H1 (cell line): ENCODE measurements at regions not wholly inside any gene's neighbourhood (a gene's known extent, or its start where the extent isn't known, plus 50 kb on each side); places are given as distances from the start of the nearest gene placed in this dataset.

Experiments
- CTCF ChIA-PET: fragments of 300-600 bp; sonication (Branson Sonifier 250); formaldehyde crosslinking; loops from one replicate; lab custom pipeline; 2021; ENCODE audit not compliant: partially characterized antibody; lab: Charles Lee
- POLR2A ChIA-PET: fragments of 300-600 bp; sonication (Branson Sonifier 250); formaldehyde crosslinking; loops from one replicate; lab custom pipeline; 2021; ENCODE audit warnings: inconsistent platforms; ENCODE audit not compliant: partially characterized antibody; lab: Charles Lee
- DNase-seq, 2 experiments: peaks; one replicate each; pipeline versions ENCODE4 v3.0.0 to v3.0.0-alpha.2; 2010 to 2022; ENCODE audit warnings: low spot score in 2 of 2, low read depth in 1 of 2, mixed read lengths in 1 of 2
- FAIRE-seq: peaks from 2 replicates; lab custom pipeline; 2011; peaks lifted over from hg19 to GRCh38; lab: Jason Lieb, UNC
- H2AFZ ChIP-seq: 2 replicates; pipeline ENCODE4 v1.8.1; 2012; ENCODE audit warnings: low read length, inconsistent platforms
- H2AK5ac ChIP-seq: 2 replicates; pipeline ENCODE4 v1.6.1; 2013; ENCODE audit warnings: low read depth, low read length
- H2BK120ac ChIP-seq: replicated peaks from 2 replicates; pipeline ENCODE3; 2013; ENCODE audit warnings: low read depth, low read length, inconsistent platforms
- H2BK12ac ChIP-seq: 2 replicates; pipeline ENCODE4 v1.6.1; 2013; ENCODE audit warnings: low read depth, low read length
- H2BK15ac ChIP-seq: 2 replicates; pipeline ENCODE4 v1.6.1; 2013; ENCODE audit warnings: low read length
- H2BK20ac ChIP-seq: 2 replicates; pipeline ENCODE4 v1.6.1; 2013; ENCODE audit warnings: low read length
- H2BK5ac ChIP-seq: 2 replicates; pipeline ENCODE4 v1.6.1; 2013; ENCODE audit warnings: low read depth, low read length
- H3K14ac ChIP-seq: 2 replicates; pipeline ENCODE4 v1.6.1; 2013; ENCODE audit warnings: inconsistent platforms; ENCODE audit not compliant: insufficient read length
- H3K18ac ChIP-seq: 2 replicates; pipeline ENCODE4 v1.6.1; 2013; ENCODE audit warnings: low read length; ENCODE audit errors: extremely low read depth
- H3K23ac ChIP-seq: 2 replicates; pipeline ENCODE4 v1.6.1; 2013; ENCODE audit warnings: inconsistent platforms; ENCODE audit not compliant: insufficient read length
- H3K23me2 ChIP-seq: 2 replicates; pipeline ENCODE4 v1.6.1; 2013; ENCODE audit warnings: low read depth, low read length
- H3K27ac ChIP-seq: 2 replicates; pipeline ENCODE4 v1.6.1; 2011; ENCODE audit warnings: low read depth, low read length, inconsistent platforms
- H3K27me3 ChIP-seq, 4 experiments: replicated peaks in 1 of 4; 1 replicate in 1 of 4; 2 replicates in 3 of 4; pipeline versions ENCODE4 v1.6.1 to v1.8.1; 2011 to 2013; ENCODE audit warnings: low read length in 3 of 4, mild to moderate bottlenecking in 3 of 4, inconsistent platforms in 2 of 4, mixed read lengths in 2 of 4, moderate library complexity in 1 of 4; ENCODE audit not compliant: control insufficient read depth in 3 of 4, insufficient read depth in 3 of 4; ENCODE audit errors: extremely low read depth in 1 of 4
- H3K36me3 ChIP-seq, 4 experiments: 2 replicates each; pipeline versions ENCODE4 v1.6.1 to v1.8.1; 2011 to 2013; ENCODE audit warnings: mild to moderate bottlenecking in 4 of 4, low read length in 3 of 4, moderate library complexity in 2 of 4, control low read depth in 1 of 4, inconsistent platforms in 1 of 4; ENCODE audit not compliant: insufficient read depth in 4 of 4, control insufficient read depth in 2 of 4
- H3K4ac ChIP-seq: replicated peaks from 2 replicates; pipeline ENCODE3; 2013; ENCODE audit warnings: low read length, low read depth, mixed read lengths, inconsistent platforms; ENCODE audit not compliant: insufficient read length
- H3K4me1 ChIP-seq, 4 experiments: replicated peaks in 1 of 4; 1 replicate in 1 of 4; 2 replicates in 3 of 4; pipeline versions ENCODE4 v1.6.1 to v1.8.1; 2011 to 2013; ENCODE audit warnings: low read length in 3 of 4, inconsistent platforms in 2 of 4, mixed read lengths in 1 of 4; ENCODE audit not compliant: insufficient read depth in 4 of 4, control insufficient read depth in 3 of 4
- H3K4me2 ChIP-seq, 2 experiments: 2 replicates each; pipeline versions ENCODE4 v1.6.1 to v1.8.1; 2011 to 2013; ENCODE audit warnings: low read depth in 2 of 2, low read length in 2 of 2, control low read depth in 1 of 2, inconsistent platforms in 1 of 2, mild to moderate bottlenecking in 1 of 2; ENCODE audit not compliant: insufficient read depth in 1 of 2
- H3K4me3 ChIP-seq, 4 experiments: fragments of 200-600, 300-600 bp in 1 of 4; sonication (generic), shearing (Covaris generic), sonication (Bioruptor Twin) in 1 of 4; 2 replicates each; pipeline versions ENCODE4 v1.5.1 to v1.8.1; 2011 to 2016; ENCODE audit warnings: low read length in 4 of 4, low read depth in 3 of 4, control low read depth in 2 of 4, inconsistent platforms in 2 of 4, mild to moderate bottlenecking in 2 of 4, mixed read lengths in 1 of 4, moderate library complexity in 1 of 4; ENCODE audit not compliant: insufficient read depth in 2 of 4; ENCODE audit errors: extremely low read depth in 1 of 4
- H3K56ac ChIP-seq: replicated peaks from 2 replicates; pipeline ENCODE3; 2013; ENCODE audit warnings: low read depth, mild to moderate bottlenecking, mixed read lengths, low read length, inconsistent platforms; ENCODE audit not compliant: insufficient read length
- H3K79me1 ChIP-seq: 2 replicates; pipeline ENCODE4 v1.6.1; 2013; ENCODE audit warnings: low read depth, low read length, control low read depth
- H3K79me2 ChIP-seq, 2 experiments: 2 replicates each; pipeline versions ENCODE4 v1.6.1 to v1.8.1; 2012 to 2013; ENCODE audit warnings: low read length in 2 of 2, mild to moderate bottlenecking in 2 of 2, inconsistent platforms in 1 of 2; ENCODE audit not compliant: insufficient read depth in 2 of 2, control insufficient read depth in 1 of 2
- H3K9ac ChIP-seq, 4 experiments: replicated peaks in 1 of 4; 1 replicate in 1 of 4; 2 replicates in 3 of 4; pipeline versions ENCODE4 v1.6.1 to v1.8.1; 2011 to 2013; ENCODE audit warnings: low read depth in 3 of 4, low read length in 3 of 4, control low read depth in 2 of 4, mild to moderate bottlenecking in 2 of 4, moderate library complexity in 2 of 4, inconsistent platforms in 1 of 4; ENCODE audit errors: extremely low read depth in 1 of 4
- H3K9me3 ChIP-seq, 2 experiments: 2 replicates each; pipeline versions ENCODE4 v1.6.1 to v1.8.1; 2012 to 2013; ENCODE audit warnings: mild to moderate bottlenecking in 2 of 2, moderate library complexity in 2 of 2, control low read depth in 1 of 2, inconsistent platforms in 1 of 2, low read depth in 1 of 2, low read length in 1 of 2, mixed read lengths in 1 of 2; ENCODE audit not compliant: insufficient read depth in 2 of 2
- H4K20me1 ChIP-seq, 2 experiments: replicated peaks in 1 of 2; 2 replicates each; pipeline versions ENCODE3 to v1.8.1; 2011 to 2013; ENCODE audit warnings: inconsistent platforms in 2 of 2, low read length in 2 of 2, mild to moderate bottlenecking in 1 of 2; ENCODE audit not compliant: insufficient read depth in 2 of 2, control insufficient read depth in 1 of 2
- H4K5ac ChIP-seq: 2 replicates; pipeline ENCODE4 v1.6.1; 2013; ENCODE audit warnings: low read length, low read depth, mixed read lengths, inconsistent platforms; ENCODE audit not compliant: insufficient read length
- H4K8ac ChIP-seq: 2 replicates; pipeline ENCODE4 v1.8.0; 2013; ENCODE audit warnings: mild to moderate bottlenecking, moderate library complexity, low read length, inconsistent platforms; ENCODE audit not compliant: insufficient read depth; ENCODE audit errors: extremely low read depth
- H4K91ac ChIP-seq: replicated peaks from 2 replicates; pipeline ENCODE3; 2013; ENCODE audit warnings: low read length, mixed read lengths, inconsistent platforms; ENCODE audit not compliant: insufficient read length
- BCL11A ChIP-seq, 2 experiments: IDR thresholded peaks; one replicate each; pipeline ENCODE4 v1.6.1; 2011; ENCODE audit warnings: low read depth in 2 of 2, low read length in 2 of 2, mild to moderate bottlenecking in 2 of 2
- CHD1 ChIP-seq: IDR thresholded peaks from 2 replicates; pipeline ENCODE4 v1.6.1; 2012; ENCODE audit warnings: low read depth, low read length, improper control_type of control experiment
- CREB1 ChIP-seq: IDR thresholded peaks from 2 replicates; pipeline ENCODE4 v1.6.1; 2012; ENCODE audit warnings: inconsistent platforms
- CTBP2 ChIP-seq: IDR thresholded peaks from 2 replicates; pipeline ENCODE4 v1.7.0; 2011; ENCODE audit warnings: borderline replicate concordance, mild to moderate bottlenecking, moderate library complexity, mixed read lengths, low read length; ENCODE audit not compliant: insufficient read depth, insufficient read length
- EGR1 ChIP-seq: IDR thresholded peaks from 2 replicates; pipeline ENCODE4 v1.6.1; 2011; ENCODE audit warnings: low read depth, low read length, borderline replicate concordance
- HDAC6 ChIP-seq: IDR thresholded peaks from one replicate; pipeline ENCODE4 v1.7.1; 2012; ENCODE audit warnings: low read depth, mild to moderate bottlenecking, inconsistent platforms, low read length, moderate library complexity
- KDM1A ChIP-seq: fragments of 200-600, 300-600 bp; sonication (generic); IDR thresholded peaks from 2 replicates; pipeline ENCODE4 v1.7.1; 2016; ENCODE audit warnings: mild to moderate bottlenecking, low read length, borderline replicate concordance
- KDM5A ChIP-seq: fragments of 200-600 bp; IDR thresholded peaks from 2 replicates; pipeline ENCODE4 v1.7.1; 2012; ENCODE audit warnings: mild to moderate bottlenecking, low read length, inconsistent platforms, mixed read lengths
- PHF8 ChIP-seq: fragments of 200-600 bp; sonication (generic); conservative IDR thresholded peaks from 2 replicates; pipeline ENCODE4 v1.7.1; 2012; ENCODE audit warnings: low read depth, mild to moderate bottlenecking, inconsistent platforms, low read length, moderate library complexity
- POLR2A ChIP-seq, 2 experiments: IDR thresholded peaks; 1 replicate in 1 of 2; 2 replicates in 1 of 2; pipeline ENCODE4 v1.6.1; 2011; ENCODE audit warnings: low read depth in 2 of 2, low read length in 2 of 2, mild to moderate bottlenecking in 2 of 2; ENCODE audit errors: control extremely low read depth in 1 of 2
- POU5F1 ChIP-seq: IDR thresholded peaks from 2 replicates; pipeline ENCODE4 v1.6.1; 2011; ENCODE audit warnings: low read depth, mild to moderate bottlenecking, low read length, moderate library complexity
- RBBP5 ChIP-seq: IDR thresholded peaks from 2 replicates; pipeline ENCODE4 v1.7.1; 2012; ENCODE audit warnings: low read depth, mild to moderate bottlenecking, inconsistent platforms, low read length, moderate library complexity, borderline replicate concordance
- SIX5 ChIP-seq: IDR thresholded peaks from 2 replicates; pipeline ENCODE4 v1.6.1; 2011; ENCODE audit warnings: mild to moderate bottlenecking, low read depth, low read length
- SP2 ChIP-seq: IDR thresholded peaks from 2 replicates; pipeline ENCODE4 v1.6.1; 2012; ENCODE audit warnings: mild to moderate bottlenecking, low read length, inconsistent platforms
- TAF7 ChIP-seq: optimal IDR thresholded peaks from 2 replicates; pipeline ENCODE3; 2011; ENCODE audit warnings: low read depth, mild to moderate bottlenecking, inconsistent platforms, low read length, moderate library complexity, borderline replicate concordance
- WGBS, 2 experiments: shearing (Covaris generic) in 1 of 2; methylation state at CpG; one replicate each; pipeline versions ENCODE4 v1.1.6 to v1.1.7; 2013 to 2015; ENCODE audit warnings: low lambda C conversion rate in 2 of 2, mixed read lengths in 2 of 2, inconsistent platforms in 1 of 2, low coverage in 1 of 2, missing lambda C conversion rate in 1 of 2; ENCODE audit not compliant: insufficient replicate concordance in 2 of 2, insufficient coverage in 1 of 2, insufficient read length in 1 of 2; ENCODE audit errors: extremely low coverage in 1 of 2, missing lambda C conversion rate in 1 of 2; 5-methylcytosine and 5-hydroxymethylcytosine counted together

DNA sequence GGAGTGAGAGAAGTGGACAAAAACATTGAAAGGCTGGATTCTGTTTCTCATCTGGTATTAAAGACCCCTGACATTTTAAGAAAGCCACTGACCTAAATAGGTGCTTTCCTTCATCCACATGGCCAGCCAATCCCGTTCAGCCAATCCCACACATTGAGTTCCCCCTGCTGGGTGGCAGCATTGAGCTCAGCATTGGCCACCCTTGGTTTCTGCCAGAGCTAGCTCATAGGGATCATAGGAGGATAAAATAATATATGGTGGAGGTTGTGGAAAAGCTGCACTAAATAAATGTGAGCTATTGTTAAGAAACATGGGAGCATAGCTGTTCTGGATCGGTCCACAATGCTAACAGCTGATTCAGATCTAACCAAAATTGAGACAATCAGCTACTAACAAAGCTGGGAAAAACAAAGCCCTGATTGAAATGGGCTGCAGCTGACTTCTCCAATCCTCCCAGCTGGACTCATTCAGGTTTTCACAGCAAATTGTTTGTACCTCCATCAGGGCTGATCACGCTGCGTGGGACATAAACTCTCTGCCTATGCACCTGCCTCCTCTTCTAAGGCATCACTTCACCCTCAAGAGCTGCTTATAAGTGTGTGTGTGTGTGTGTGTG, 256.5 kb downstream of the EMP1 start:
- TF ChIP-seq SIX5 (no peak), CREB1 (no peak), SP2 (no peak), CTBP2 (no peak), BCL11A (IDR thresholded peaks at IDR 0.05; ENCODE audit: low read depth in 2 of 2, low read length in 2 of 2) (no peak), HDAC6 (no peak), CHD1 (no peak), POU5F1 (no peak), KDM5A (no peak), POLR2A (IDR thresholded peaks at IDR 0.05; ENCODE audit: control extremely low read depth in 1 of 2, low read depth in 2 of 2, low read length in 2 of 2) (no peak), TAF7 (no peak), RBBP5 (no peak), KDM1A (no peak), PHF8 (no peak), EGR1 (no peak)
- no peak overlapping the region for H2AFZ ChIP-seq
- WGBS, 2 experiments = 89% methylated on average over 4 of the region's 4 CpGs; no CpG with 5 or more reads in 1 of the 2 experiments
- no peak overlapping the region for H3K14ac ChIP-seq
- no peak overlapping the region for H3K23ac ChIP-seq
- H3K27ac ChIP-seq = no peak overlapping the region
- H2BK12ac ChIP-seq = no peak overlapping the region
- H3K9ac ChIP-seq = no peak overlapping the region
- H2BK20ac ChIP-seq = no peak overlapping the region
- POLR2A ChIA-PET = interaction anchor here (1.0 to 1.2 kb wide), 2 partner anchors 10 to 42 kb away, joined by 3 to 4 read pairs; no protein-coding TSS in a partner anchor
- no peak overlapping the region for H2BK15ac ChIP-seq
- H3K79me1 ChIP-seq = no peaks in the 10 kb centered on the region
- H3K79me2 ChIP-seq = no peaks in the 10 kb centered on the region
- no peak overlapping the region for H2BK120ac ChIP-seq
- no peak overlapping the region for H3K4me3 ChIP-seq
- H2BK5ac ChIP-seq = no peak overlapping the region
- no peak overlapping the region for H3K18ac ChIP-seq
- H4K91ac ChIP-seq = no peak overlapping the region
- FAIRE-seq (no peak), DNase-seq (no peak)
- no peak overlapping the region for H4K8ac ChIP-seq
- no peaks in the 10 kb centered on the region for H4K20me1 ChIP-seq
- no peak overlapping the region for H3K4ac ChIP-seq
- no peaks in the 10 kb centered on the region for H3K36me3 ChIP-seq
- no peaks in the 10 kb centered on the region for H3K23me2 ChIP-seq
- CTCF ChIA-PET = interaction anchor here (0.7 to 1.5 kb wide), 5 partner anchors 12 to 213 kb away, joined by 3 to 4 read pairs (median 3); no protein-coding TSS in a partner anchor
- no peak overlapping the region for H4K5ac ChIP-seq
- no peak overlapping the region for H3K4me2 ChIP-seq
- no peaks in the 10 kb centered on the region for H3K27me3 ChIP-seq
- H3K56ac ChIP-seq = no peak overlapping the region
- no peak overlapping the region for H2AK5ac ChIP-seq
- peaks cover 0 to 2% (median 0%) of the 10 kb centered on the region in 4 experiments; a peak in 2 of 7 replicates for H3K4me1 ChIP-seq
- no peaks in the 10 kb centered on the region; a peak in 1 of 4 replicates for H3K9me3 ChIP-seq
